Rectal smooth muscle tissue (tissue), 1 donor: ENCODE measurements at regions not wholly inside any gene's neighbourhood (a gene's known extent, or its start where the extent isn't known, plus 50 kb on each side); places are given as distances from the start of the nearest gene placed in this dataset.

Experiments
- H3K27ac ChIP-seq: one replicate; pipeline ENCODE4 v1.7.0; 2013; ENCODE audit warnings: low read depth, low read length, inconsistent platforms
- H3K27me3 ChIP-seq: one replicate; pipeline ENCODE4 v1.7.0; 2013; ENCODE audit warnings: low read length; ENCODE audit not compliant: control insufficient read depth, insufficient read depth
- H3K36me3 ChIP-seq: one replicate; pipeline ENCODE4 v1.7.0; 2013; ENCODE audit warnings: low read length; ENCODE audit not compliant: control insufficient read depth, insufficient read depth
- H3K4me1 ChIP-seq: one replicate; pipeline ENCODE4 v1.7.0; 2013; ENCODE audit warnings: low read length; ENCODE audit not compliant: control insufficient read depth, insufficient read depth
- H3K4me3 ChIP-seq: one replicate; pipeline ENCODE4 v1.7.0; 2013; ENCODE audit warnings: low read length
- H3K9ac ChIP-seq: one replicate; pipeline ENCODE4 v1.7.0; 2013; ENCODE audit warnings: low read length

DNA sequence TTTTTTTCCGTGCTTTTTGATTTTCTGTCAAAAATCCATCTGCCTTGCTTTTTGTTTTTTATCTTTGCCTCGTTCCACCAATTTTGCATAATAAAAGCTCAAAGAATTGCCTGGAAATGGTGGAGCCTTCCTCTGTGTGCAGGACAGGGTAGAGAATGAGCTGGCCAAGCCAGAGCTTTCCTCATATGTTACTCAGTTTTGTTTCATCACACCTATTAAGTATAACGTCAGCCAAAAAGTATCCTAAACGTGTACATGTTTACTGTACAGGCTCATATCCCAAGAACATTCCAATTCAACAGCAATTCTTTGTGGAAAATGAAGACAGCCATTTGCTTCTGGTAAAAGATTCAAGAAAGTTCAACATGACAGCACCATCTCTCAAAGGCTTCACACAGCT is 191.2 kb upstream of the LMNTD1 start:
- no peak overlapping the region for H3K4me3 ChIP-seq
- H3K9ac ChIP-seq: no peak overlapping the region
- no peaks in the 10 kb centered on the region for H3K4me1 ChIP-seq
- H3K36me3 ChIP-seq: no peaks in the 10 kb centered on the region
- H3K27ac ChIP-seq: no peak overlapping the region
- no peaks in the 10 kb centered on the region for H3K27me3 ChIP-seq

- no peaks in the 10 kb centered on the region for H3K4me1 ChIP-seq
- H3K9ac ChIP-seq: no peak overlapping the region
- H3K27ac ChIP-seq: no peak overlapping the region
- H3K27me3 ChIP-seq: no peaks in the 10 kb centered on the region
- H3K4me3 ChIP-seq: no peak overlapping the region
- H3K36me3 ChIP-seq: no peaks in the 10 kb centered on the region
Observed at GRCh38 chr12:25745281-25745680, 192.2 kb upstream of the LMNTD1 start.

- Histone ChIP-seq H3K36me3 (no peaks in the 10 kb centered on the region), H3K4me3 (no peak overlapping the region), H3K27ac (no peak overlapping the region), H3K27me3 (no peaks in the 10 kb centered on the region), H3K9ac (no peak overlapping the region), H3K4me1 (no peaks in the 10 kb centered on the region)
Observed at GRCh38 chr12:25746131-25746530, 193.0 kb upstream of the LMNTD1 start.

GRCh38 chr12:25752710-25753309 is 199.7 kb upstream of the LMNTD1 start:
- Histone ChIP-seq H3K36me3 (no peaks in the 10 kb centered on the region), H3K4me3 (no peak overlapping the region), H3K9ac (no peak overlapping the region), H3K27ac (no peak overlapping the region), H3K27me3 (no peaks in the 10 kb centered on the region), H3K4me1 (peaks cover 2% of the 10 kb centered on the region)

- no peaks in the 10 kb centered on the region for H3K36me3 ChIP-seq
- no peak overlapping the region for H3K4me3 ChIP-seq
- no peak overlapping the region for H3K27ac ChIP-seq
- no peaks in the 10 kb centered on the region for H3K27me3 ChIP-seq
- H3K9ac ChIP-seq: no peak overlapping the region
- H3K4me1 ChIP-seq: peaks cover 2% of the 10 kb centered on the region
Observed at GRCh38 chr12:25755136-25755970, 202.3 kb upstream of the LMNTD1 start.

GRCh38 chr12:25755971-25756260 is 202.6 kb upstream of the RASSF8 start:
- H3K36me3 ChIP-seq: no peaks in the 10 kb centered on the region
- H3K9ac ChIP-seq: no peak overlapping the region
- H3K4me3 ChIP-seq: no peak overlapping the region
- peaks cover 2% of the 10 kb centered on the region for H3K4me1 ChIP-seq
- H3K27ac ChIP-seq: no peak overlapping the region
- no peaks in the 10 kb centered on the region for H3K27me3 ChIP-seq

- H3K27ac ChIP-seq: no peak overlapping the region
- H3K27me3 ChIP-seq: no peaks in the 10 kb centered on the region
- no peak overlapping the region for H3K4me3 ChIP-seq
Observed at GRCh38 chr12:25757037-25757665, 201.3 kb upstream of the RASSF8 start.

DNA sequence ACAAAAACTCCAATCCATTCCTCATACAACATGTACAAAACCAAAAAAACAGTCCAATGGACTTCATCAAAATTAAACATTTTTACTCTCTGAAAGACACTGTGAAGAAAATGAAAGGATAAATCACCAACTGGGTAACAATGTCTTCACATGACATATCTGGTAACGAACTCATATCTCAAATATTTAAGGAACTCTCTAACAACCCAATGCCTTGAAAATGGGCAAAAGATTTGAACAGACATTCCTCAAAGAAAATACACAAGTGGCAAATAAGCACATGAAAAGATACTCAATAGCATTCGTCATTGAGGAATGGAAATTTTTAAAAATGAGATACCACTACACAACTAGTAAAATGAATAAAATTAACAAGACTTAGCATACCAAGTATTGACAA is 198.7 kb upstream of the RASSF8 start:
- no peaks in the 10 kb centered on the region for H3K27me3 ChIP-seq
- no peaks in the 10 kb centered on the region for H3K36me3 ChIP-seq
- H3K4me1 ChIP-seq: no peaks in the 10 kb centered on the region
- H3K9ac ChIP-seq: no peak overlapping the region
- H3K27ac ChIP-seq: no peak overlapping the region
- no peak overlapping the region for H3K4me3 ChIP-seq

More at GRCh38 chr12:25757037-25757665, 201.3 kb upstream of the RASSF8 start:
- no peaks in the 10 kb centered on the region for H3K36me3 ChIP-seq
- no peak overlapping the region for H3K9ac ChIP-seq
- H3K4me1 ChIP-seq: peaks cover 2% of the 10 kb centered on the region

- Histone ChIP-seq H3K27ac (no peak overlapping the region), H3K4me3 (no peak overlapping the region), H3K4me1 (no peaks in the 10 kb centered on the region), H3K36me3 (no peaks in the 10 kb centered on the region), H3K9ac (no peak overlapping the region), H3K27me3 (no peaks in the 10 kb centered on the region)
Observed at GRCh38 chr12:25761356-25761755, 197.1 kb upstream of the RASSF8 start.

DNA sequence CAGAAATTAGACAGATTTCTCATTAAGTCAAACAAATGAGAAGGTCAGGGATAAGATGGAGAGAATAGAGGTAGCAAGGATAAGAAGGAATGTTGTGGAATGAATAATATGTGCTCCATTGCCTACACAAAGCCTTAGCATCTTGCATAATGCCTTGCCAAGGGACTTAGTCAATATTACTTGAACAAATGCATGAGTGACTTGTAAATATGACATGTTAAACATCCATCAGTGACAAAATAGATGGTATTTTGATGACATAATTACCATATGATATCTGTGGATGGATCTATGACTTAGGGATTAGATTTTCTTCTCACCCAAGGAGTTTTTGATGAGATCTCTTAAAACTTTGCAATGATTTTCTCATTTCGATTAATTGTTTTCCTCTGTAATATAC is 194.1 kb upstream of the RASSF8 start:
- Histone ChIP-seq H3K4me3 (no peak overlapping the region), H3K4me1 (no peaks in the 10 kb centered on the region), H3K27me3 (no peaks in the 10 kb centered on the region), H3K27ac (no peak overlapping the region), H3K9ac (no peak overlapping the region), H3K36me3 (no peaks in the 10 kb centered on the region)

GRCh38 chr12:25764892-25765291 is 193.6 kb upstream of the RASSF8 start:
- no peak overlapping the region for H3K4me3 ChIP-seq
- H3K36me3 ChIP-seq: no peaks in the 10 kb centered on the region
- H3K9ac ChIP-seq: no peak overlapping the region
- no peaks in the 10 kb centered on the region for H3K27me3 ChIP-seq
- H3K4me1 ChIP-seq: no peaks in the 10 kb centered on the region
- H3K27ac ChIP-seq: no peak overlapping the region

GRCh38 chr12:25767606-25768005 is 190.9 kb upstream of the RASSF8 start:
- H3K4me3 ChIP-seq: no peak overlapping the region
- H3K36me3 ChIP-seq: no peaks in the 10 kb centered on the region
- H3K4me1 ChIP-seq: no peaks in the 10 kb centered on the region
- H3K9ac ChIP-seq: no peak overlapping the region
- H3K27ac ChIP-seq: no peak overlapping the region
- H3K27me3 ChIP-seq: no peaks in the 10 kb centered on the region

DNA sequence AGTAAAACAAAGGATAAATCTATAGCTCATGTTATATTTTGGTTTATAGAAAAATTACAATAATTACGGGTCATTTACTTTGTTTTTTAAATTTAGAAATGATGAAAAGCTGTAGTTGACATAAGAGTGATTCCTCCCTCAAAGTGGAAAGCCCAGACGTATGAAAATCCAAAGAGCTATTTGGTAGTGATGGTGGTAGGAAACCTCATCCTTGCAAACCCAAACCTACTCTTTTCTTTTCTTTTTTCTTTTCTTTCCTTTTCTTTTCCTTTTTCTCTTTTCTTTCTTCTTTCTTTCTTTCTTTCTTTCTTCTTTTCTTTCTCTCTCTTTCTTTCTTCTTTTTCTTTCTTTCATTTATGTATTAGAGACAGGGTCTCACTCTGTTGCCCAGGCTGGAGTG is 190.3 kb upstream of the RASSF8 start:
- no peaks in the 10 kb centered on the region for H3K36me3 ChIP-seq
- no peak overlapping the region for H3K9ac ChIP-seq
- no peak overlapping the region for H3K27ac ChIP-seq
- H3K4me3 ChIP-seq: no peak overlapping the region
- H3K27me3 ChIP-seq: no peaks in the 10 kb centered on the region
- no peaks in the 10 kb centered on the region for H3K4me1 ChIP-seq
